ENCODE measurements at regions not wholly inside any gene's neighbourhood (a gene's known extent, or its start where the extent isn't known, plus 50 kb on each side); places are given as distances from the start of the nearest gene placed in this dataset.
A peak's percentile ranks its signal among the peaks of the same experiment; 100 is the strongest.
"Not testable (repeated sequence)": the region's sequence is repeated elsewhere in the genome, so short reads cannot be mapped to it uniquely, and the experiment has no call there.

DNA sequence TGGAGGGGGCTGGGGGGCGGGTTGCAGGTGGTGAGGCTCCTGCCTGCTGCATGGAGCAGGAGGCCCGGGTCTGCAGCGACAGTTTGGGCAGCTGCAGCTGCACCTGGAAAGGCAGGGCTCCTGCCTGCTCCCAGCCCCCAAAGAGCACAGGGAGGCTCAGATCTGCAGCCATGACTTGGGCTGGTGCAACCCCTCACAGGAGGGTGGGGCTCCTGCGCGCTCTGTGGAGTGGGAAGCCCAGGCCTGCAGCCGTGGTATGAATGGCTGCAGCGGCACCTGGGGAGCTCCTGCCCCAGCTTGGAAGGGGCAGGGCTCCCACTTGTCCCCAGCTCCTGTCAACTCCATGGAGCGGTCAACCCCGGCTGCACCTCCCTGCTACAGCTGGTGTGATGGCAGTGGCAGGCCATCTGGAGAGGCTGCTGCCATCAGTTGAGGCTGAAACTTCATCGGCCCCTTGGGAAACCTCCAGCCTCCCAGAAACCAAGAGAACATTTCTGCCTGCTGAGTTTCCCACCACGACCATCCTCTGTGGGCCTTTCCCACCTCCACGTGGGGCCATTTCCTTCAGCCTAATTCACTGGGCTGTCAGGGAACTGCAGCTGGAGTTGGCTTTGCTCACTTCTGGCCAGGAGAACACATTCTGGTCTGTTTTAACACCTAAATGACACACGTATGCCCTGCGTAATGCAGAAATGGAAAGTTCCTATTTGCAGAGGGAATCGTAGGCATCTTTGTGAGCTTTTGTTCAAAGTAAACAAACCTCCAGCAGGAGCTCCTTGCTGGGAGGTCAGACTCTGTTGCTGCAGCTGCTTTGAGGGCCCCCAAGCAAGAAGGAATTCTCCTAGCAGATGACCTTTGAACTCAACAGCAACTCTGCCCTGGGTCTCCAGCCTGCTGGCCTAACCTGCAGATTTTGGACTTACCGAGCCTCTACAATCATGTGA lies 429.0 kb downstream of the PREX1 start:
- no peak for DNase-seq
- in situ Hi-C loops (cut with HindIII; ENCODE audit: low pct_ligation_motif_present, low pct_unique_long_range_greater_than_20kb, low sequenced_read_pairs), result no loop called here

DNA sequence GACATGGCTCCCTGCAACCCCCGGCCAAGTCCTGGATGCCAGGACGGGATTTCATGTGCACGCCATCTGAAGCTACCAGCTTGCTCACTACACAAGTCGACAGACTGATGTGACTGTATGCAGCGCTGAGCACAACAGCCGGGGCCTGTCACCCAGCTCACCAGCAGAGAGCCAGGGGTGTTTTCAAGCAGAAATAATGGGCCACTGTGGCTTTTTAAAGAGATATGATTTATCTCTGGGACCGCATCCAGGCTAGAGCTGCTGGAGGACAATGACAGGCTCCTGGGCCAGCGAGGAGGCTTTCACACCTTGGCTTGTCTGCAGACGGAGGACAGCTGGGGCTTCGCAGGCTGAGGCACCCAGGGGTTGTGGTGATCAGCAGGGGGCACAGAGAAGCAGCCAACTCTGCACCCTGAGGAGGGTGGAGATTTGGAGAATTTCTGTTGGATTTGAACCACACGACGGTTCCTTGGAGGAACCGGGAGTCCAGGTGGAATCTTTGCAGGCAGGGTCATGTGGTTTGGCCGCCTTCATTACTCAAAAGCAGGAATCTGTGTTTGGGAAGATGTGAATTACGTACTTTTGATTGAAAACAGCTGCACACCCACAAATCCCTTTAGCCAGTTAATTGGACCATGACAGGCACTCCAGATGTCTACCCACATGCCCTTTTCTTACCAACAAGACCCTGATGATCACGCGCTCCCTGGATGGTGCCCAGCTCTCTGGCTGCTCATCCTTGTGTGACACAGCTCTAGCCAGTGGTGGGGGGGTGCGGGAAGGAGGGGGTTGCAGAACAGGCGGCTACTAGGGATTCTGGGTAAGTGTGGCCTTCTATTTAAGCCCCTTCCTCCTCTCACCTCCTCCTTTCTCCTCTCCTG lies 430.6 kb downstream of the PREX1 start:
- DNase-seq; in situ Hi-C loops (cut with HindIII; ENCODE audit: low pct_ligation_motif_present, low pct_unique_long_range_greater_than_20kb, low sequenced_read_pairs): not testable (repeated sequence)

DNA sequence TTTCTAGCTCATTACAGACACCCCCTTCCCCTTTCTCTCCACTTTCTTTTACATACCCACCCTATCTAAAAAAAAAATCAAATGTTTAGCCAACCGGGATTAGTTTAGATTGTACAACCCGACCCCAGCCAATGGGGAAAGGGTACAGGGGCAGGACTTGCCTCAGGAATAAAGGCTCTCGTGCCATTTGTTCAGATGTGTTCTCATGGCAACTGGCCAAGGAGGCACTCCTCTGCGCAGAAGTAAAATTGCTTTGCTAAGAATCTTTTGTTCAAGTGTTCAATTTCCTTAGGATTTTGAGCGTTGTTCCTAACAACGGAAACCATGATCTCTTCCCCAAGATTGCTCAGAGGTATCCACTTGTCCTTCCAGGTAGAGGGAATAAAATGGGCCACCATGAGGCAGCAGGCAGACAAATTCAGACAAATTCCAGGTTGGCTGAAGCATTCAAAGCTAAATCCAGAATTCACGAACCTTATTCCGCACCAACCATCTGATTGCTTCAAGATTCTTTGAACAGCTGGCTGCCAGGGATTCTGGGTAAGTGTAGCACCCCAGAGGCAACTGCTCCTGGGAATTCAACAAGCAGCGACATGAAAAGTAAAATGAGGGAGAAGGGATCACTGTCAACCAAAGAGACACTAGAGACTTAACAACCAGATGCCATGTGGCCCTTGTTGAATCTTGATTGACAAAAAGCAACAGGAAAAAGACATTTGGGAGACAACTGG lies 431.8 kb downstream of the PREX1 start:
- in situ Hi-C loops (cut with HindIII; ENCODE audit: low pct_ligation_motif_present, low pct_unique_long_range_greater_than_20kb, low sequenced_read_pairs), result no loop called here
- no peak for DNase-seq

DNA sequence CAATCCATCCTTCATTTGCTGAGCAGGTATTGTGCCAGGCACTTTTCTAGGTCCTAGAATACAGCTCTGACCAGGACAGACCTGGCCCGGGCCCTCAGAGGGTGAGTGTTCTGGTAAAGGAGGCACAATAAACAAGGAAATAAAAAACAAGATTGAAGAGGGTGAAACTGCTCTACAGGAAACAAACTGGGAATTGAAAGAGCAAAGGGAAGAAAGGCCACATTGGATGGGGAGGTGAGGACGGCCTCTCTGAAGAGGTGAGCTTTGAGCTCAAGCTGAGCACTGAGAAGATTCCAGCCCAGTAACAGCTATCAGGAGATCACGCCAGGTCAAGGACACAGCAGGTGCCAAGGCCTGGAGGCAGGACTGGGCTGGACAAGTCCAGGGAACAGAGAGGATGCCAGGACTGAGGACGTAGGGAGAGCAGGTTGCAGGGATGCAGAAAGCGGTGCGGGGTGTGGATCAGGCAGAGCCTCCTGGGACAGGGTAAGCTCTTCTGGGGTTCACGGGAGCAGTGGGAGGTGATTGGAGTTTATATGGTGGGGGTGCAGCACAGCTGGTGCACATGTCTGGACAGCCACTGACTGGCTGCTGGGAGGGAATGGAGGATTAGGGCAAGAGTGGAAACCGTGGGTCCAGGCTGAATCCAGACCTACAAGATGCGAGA lies 433.3 kb downstream of the PREX1 start:
- no peak for DNase-seq
- in situ Hi-C loops (cut with HindIII; ENCODE audit: low pct_ligation_motif_present, low pct_unique_long_range_greater_than_20kb, low sequenced_read_pairs), result no loop called here

DNA sequence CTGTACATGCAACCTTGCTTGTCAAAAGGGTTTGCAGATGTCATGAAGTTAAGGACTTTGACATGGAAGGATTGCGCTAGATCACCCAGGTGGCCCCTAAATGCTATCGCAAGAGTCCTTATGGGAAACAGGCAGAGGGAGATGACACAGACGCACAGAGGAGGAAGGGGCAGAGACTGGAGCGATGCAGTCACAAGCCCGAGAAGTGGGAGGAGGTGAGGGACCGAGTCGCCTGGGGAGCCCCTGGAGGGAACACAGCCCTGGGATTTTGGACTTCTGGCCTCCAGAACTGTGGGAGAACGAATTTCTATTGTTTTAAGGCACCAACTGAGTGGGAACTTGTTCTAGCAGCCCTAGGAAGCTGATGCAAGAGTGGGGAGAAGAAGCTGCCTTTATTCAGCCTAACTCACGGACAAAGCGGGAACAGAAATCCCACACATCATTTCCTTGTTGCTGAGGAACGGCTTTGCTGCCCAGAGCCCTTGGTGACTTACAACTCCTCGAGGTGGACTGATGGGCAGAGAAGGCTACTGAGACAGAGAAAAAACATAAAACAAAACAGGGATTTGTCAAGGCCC lies 434.0 kb downstream of the PREX1 start:
- DNase-seq, result no peak
- in situ Hi-C loops (cut with HindIII; ENCODE audit: low pct_ligation_motif_present, low pct_unique_long_range_greater_than_20kb, low sequenced_read_pairs), result no loop called here

DNA sequence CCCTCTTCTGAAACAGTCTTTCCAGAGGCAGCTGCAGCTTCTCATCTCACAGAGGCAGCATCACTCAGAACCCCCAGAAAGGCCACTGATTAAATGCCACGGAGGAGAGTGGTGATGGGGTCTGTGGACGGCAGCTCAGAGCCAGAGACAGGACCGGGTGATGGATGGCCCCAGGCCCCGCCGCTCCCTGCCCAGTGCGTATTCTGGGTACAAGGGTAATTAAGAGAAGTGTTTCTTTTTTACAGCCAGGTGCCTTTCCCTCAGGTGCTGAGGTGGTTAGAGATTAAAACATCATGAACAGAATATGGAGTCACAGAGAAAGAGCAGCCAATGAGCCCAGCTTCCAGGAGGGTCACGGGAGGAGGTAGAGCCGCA lies 434.5 kb downstream of the PREX1 start:
- in situ Hi-C loops (cut with HindIII; ENCODE audit: low pct_ligation_motif_present, low pct_unique_long_range_greater_than_20kb, low sequenced_read_pairs), result no loop called here
- no peak for DNase-seq

DNA sequence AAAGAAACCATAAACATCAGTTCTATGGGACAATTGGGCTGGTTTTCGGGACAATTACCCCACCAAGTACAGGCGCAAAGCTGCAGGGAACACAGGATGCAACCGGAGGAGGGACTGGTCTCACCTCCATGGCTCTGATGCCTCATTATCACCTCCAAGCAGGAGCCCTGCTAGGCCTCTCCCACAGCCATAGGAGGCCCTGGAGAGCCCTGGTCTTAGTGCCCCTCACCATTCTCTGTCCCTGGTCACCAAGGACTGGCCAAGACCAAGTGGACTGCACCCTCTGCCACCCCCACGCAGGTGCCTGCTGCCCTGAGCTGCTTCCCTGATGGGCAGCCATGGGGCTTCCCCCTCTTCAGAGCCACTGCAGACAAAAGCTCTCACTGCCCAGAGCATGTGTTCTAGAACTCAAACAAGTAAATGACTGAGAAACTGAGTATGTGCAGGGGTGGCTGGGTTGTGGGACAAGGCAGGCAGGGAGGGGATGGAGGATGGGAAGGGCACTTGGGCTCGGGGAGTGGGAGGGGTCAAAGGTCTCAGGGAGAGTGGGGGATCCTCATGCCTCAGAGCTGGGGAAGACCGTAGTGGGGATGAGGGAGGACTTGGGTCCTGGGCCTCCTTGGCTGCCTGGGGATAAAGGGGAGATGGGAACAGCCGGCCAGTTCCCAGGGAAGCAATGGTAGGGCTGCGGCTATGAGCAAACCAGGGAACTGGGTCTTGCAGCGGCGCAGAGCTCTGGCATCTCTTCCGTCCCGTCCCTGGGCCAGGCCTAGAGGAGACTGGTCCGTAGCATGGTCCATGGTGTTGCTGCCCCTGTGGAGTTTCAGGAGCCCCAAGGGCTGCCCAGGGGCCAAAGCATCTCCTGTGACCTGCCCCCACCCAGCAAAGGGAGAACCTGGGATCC lies 435.1 kb downstream of the PREX1 start:
- no peak for DNase-seq
- in situ Hi-C loops (cut with HindIII; ENCODE audit: low pct_ligation_motif_present, low pct_unique_long_range_greater_than_20kb, low sequenced_read_pairs), result no loop called here

DNA sequence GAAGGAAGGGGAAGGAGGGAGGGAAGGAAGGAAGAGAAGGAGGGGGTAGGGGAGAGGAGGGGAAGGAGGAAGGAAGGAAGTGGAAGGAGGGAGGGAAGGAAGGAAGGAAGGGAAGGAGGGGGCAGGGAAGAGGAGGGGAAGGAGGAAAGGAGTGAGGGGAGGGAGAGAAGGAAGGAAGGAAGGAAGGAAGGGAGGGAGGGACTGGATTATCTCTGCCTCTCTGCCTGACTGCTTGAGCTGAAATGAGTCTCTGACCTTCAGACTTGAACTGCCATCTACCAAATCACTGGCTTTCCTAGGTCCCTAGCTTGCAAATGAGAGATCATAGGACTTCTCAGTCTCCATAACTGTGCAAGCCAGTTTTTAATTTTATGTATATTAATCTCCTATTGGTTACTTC lies 436.8 kb downstream of the PREX1 start:
- DNase-seq, result no peak
- in situ Hi-C loops (cut with HindIII; ENCODE audit: low pct_ligation_motif_present, low pct_unique_long_range_greater_than_20kb, low sequenced_read_pairs), result no loop called here

DNA sequence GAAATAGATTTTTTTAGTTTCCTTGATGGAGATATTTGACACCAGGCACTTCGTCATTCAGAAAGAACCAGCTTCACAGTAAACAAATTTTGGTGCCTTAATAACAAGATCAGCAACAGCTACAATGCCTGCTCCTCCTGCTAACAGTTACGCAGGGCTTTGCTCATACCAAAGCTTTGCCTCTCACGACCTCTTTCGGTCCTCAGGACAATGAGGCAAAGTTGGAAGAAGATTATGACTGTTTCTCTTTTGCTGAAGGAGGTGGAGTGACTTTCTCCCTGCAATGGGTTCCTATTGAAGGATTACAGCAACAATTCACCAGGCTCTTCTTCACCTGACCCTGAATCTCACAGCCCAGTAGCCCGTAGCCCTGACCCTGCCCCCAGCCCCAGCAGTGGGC lies 440.1 kb downstream of the PREX1 start:
- no peak for DNase-seq
- in situ Hi-C loops (cut with HindIII; ENCODE audit: low pct_ligation_motif_present, low pct_unique_long_range_greater_than_20kb, low sequenced_read_pairs), result no loop called here

DNA sequence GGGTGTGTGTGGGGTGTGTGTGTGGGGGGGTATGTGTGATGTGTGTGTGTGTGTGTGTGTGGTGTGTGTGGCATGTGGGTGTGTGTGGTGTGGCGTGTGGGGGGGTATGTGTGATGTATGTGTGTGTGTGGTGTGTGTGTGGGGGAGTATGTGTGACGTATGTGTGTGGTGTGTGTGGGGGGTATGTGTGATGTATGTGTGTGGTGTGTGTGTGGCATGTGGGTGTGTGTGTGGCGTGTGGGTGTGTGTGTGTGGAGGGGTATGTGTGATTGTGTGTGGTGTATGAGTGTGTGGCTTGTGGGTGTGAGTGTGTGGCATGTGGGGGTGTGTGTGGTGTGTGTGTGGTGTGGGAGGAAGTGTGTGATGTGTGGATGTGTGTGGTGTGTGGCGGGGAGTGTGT lies 442.3 kb downstream of the PREX1 start:
- in situ Hi-C loops (cut with HindIII; ENCODE audit: low pct_ligation_motif_present, low pct_unique_long_range_greater_than_20kb, low sequenced_read_pairs), result no loop called here

DNA sequence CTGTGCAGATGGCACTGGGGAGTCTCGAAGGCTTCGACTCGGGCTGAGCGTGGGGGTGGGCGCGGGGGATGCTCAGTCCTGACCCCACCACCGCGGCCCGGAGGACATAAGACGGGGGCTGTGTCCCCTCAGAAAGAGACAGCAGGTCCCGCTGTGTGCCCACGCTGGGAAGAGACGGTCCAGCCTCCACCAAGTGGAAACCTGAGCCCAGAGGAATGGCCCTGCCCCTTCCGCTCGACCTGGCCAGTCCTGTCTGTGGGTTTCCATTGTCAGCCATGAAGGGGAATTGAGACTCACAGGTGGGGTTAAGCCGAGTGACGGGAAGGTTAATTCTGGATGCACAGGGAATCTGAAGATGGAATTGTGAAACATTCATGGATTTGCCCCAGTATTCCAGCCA lies 442.7 kb downstream of the PREX1 start:
- in situ Hi-C loops (cut with HindIII; ENCODE audit: low pct_ligation_motif_present, low pct_unique_long_range_greater_than_20kb, low sequenced_read_pairs), result no loop called here
- no peak for DNase-seq

More for the DNA sequence above, 442.3 kb downstream of the PREX1 start:
- DNase-seq, result no peak

DNA sequence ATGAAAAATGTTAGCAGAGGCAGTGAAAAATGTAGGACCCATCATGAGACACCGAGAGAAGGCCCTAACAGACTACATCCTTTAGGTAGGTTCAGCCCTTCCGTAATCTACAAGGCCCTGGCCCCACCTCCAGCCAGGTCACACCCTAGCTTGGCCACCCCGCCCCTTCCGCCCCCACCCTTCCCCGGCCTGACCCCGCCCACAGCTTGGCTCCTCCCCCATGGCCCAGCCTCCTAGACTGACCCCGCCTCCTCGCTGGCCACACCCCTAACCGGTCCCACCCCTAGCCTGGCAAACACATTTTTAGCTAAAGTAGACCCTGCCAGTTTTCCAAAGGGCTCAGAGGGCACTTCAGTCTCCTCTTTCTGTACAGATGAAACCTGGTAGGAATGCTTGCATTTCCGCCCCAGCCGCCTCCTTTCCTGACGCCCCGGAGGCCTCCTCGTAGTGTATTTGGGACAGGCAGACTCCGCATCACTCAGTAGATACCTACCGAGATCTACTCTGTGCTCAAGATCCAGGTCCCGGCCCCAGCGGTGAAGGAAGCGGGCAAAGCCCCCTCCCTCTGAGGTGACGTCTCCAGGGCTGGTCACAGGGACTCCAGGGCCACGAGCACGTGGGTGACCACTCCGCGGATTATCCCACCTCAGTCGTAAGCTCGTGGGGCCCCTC lies 443.5 kb downstream of the PREX1 start:
- in situ Hi-C loops (cut with HindIII; ENCODE audit: low pct_ligation_motif_present, low pct_unique_long_range_greater_than_20kb, low sequenced_read_pairs), result no loop called here
- DNase-seq, result peak; percentile 4

DNA sequence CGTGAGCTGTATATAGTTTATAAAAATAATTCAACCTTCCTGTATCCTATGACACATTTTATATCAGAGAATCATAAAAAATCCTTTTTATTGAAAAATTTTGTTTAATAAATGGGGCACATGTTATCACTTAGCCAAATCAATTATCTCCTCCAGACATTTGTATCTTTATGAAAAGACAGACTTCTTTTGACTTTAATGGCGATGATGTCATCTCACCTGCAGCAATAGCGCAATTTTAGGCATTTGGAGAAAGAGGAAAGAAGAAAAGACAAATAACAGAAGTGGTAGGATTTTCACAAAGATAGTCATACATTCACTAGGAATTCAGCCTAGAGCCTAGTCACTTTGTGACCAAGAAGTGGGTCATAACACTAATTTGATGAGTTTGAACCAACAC lies 444.5 kb downstream of the PREX1 start:
- in situ Hi-C loops (cut with HindIII; ENCODE audit: low pct_ligation_motif_present, low pct_unique_long_range_greater_than_20kb, low sequenced_read_pairs), result no loop called here
- DNase-seq, result no peak

DNA sequence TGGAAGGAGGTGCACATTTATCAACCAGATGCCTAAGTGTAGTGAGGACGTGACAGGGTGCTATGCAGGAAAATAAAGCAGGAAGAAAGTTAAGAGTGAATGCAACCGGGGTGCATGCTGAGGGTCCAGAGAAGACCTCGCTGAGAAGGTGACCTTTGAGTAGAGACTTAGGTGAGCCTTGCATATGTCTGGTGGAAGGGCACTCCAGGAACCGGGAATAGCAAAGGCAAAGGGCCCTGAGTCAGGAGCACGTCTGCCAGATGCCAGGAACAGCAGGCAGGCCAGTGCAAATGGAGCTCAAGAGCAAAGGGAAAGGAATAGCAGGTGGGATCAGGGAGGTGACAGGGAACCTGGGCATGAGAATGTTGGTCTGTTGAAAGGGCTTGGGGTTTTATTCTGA lies 445.5 kb downstream of the PREX1 start:
- in situ Hi-C loops (cut with HindIII; ENCODE audit: low pct_ligation_motif_present, low pct_unique_long_range_greater_than_20kb, low sequenced_read_pairs), result no loop called here
- DNase-seq, result no peak

DNA sequence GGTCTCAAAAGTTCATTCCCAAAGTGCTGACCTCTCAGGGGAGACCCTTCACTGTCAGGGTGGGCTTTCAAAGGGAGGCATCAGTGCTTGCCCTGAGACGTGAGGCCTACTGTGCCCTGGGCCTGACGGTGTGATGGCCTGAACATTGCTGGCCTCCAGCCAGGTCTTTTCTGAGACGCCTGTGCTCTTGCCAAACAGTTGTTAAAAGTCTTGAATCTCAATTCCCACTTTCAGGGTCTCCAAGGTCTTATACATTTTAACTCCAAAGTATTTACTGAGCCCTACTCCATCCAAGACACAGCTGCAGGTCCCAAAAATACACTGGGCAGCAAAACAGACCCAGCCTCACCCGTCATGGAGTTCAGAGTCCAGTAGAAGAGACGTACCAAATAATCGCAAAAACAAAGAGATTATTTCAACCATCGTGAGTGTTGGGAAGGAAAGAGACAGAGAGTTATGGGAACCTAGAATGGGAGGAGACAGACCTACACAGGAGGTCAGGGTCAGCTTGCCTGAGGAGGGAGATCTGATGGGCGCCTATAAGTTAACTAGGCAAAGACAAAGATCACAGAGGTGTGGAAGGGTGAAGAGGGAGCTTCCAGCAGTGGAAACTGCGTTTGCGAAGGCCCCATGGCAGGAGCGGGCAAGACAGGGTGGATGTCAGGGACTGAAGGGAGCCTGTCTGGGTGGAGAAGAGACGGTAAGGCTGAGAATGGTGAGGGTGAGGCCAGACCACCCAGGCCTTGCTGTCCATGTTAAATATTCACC lies 446.3 kb downstream of the PREX1 start:
- DNase-seq, result no peak
- in situ Hi-C loops (cut with HindIII; ENCODE audit: low pct_ligation_motif_present, low pct_unique_long_range_greater_than_20kb, low sequenced_read_pairs), result no loop called here

DNA sequence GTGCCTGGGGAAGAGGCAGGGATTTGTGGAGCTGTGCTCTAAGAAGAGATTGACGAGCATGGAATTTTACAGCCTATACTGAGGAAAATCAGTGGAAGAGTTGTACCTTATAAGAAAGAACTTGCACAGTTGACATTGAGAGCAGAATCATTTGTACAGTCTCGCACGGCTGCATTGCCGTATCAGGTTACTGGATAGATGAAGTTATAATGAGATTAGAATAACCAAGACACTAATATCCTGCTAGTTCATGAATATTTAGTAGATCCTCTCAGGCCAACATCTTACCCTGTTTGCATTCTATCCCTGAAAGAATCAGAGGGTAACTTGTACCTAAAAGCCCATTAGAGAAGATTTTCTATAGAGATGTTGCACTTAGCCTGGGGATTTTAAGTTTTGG lies 447.1 kb downstream of the PREX1 start:
- no peak for DNase-seq
- in situ Hi-C loops (cut with HindIII; ENCODE audit: low pct_ligation_motif_present, low pct_unique_long_range_greater_than_20kb, low sequenced_read_pairs), result no loop called here
